ENCODE measurements at regions not wholly inside any gene's neighbourhood (a gene's known extent, or its start where the extent isn't known, plus 50 kb on each side); places are given as distances from the start of the nearest gene placed in this dataset.

- DNase-seq (ENCODE audit: extremely low read depth in 1 of 11, low read depth in 9 of 11, low spot score in 4 of 11), result no peak
These were observed 390.0 kb upstream of the RPS6KA3 start for GRCh38 chrX:20656721-20657120.

- DNase-seq (ENCODE audit: extremely low read depth in 1 of 11, low read depth in 9 of 11, low spot score in 4 of 11), result no peak
These were observed 387.9 kb upstream of the RPS6KA3 start for GRCh38 chrX:20654596-20655106.

- no peak for DNase-seq (ENCODE audit: extremely low read depth in 1 of 11, low read depth in 9 of 11, low spot score in 4 of 11)
These were observed 386.4 kb upstream of the RPS6KA3 start for GRCh38 chrX:20653070-20653469.

GRCh38 chrX:20641954-20642353 lies 375.2 kb upstream of the RPS6KA3 start:
- DNase-seq (ENCODE audit: extremely low read depth in 1 of 11, low read depth in 9 of 11, low spot score in 4 of 11), result no peak

- no peak for DNase-seq (ENCODE audit: extremely low read depth in 1 of 11, low read depth in 9 of 11, low spot score in 4 of 11)
These were observed 372.4 kb upstream of the RPS6KA3 start for GRCh38 chrX:20639115-20639514.

- no peak for DNase-seq (ENCODE audit: extremely low read depth in 1 of 11, low read depth in 9 of 11, low spot score in 4 of 11)
These were observed 370.6 kb upstream of the RPS6KA3 start for GRCh38 chrX:20637351-20637750.

GRCh38 chrX:20633451-20633850 lies 366.7 kb upstream of the RPS6KA3 start:
- DNase-seq (ENCODE audit: extremely low read depth in 1 of 11, low read depth in 9 of 11, low spot score in 4 of 11), result no peak

- DNase-seq (ENCODE audit: extremely low read depth in 1 of 11, low read depth in 9 of 11, low spot score in 4 of 11), result no peak
These were observed 356.7 kb upstream of the RPS6KA3 start for GRCh38 chrX:20623448-20623847.

- DNase-seq (ENCODE audit: extremely low read depth in 1 of 11, low read depth in 9 of 11, low spot score in 4 of 11), result no peak
These were observed 353.6 kb upstream of the RPS6KA3 start for GRCh38 chrX:20620306-20620705.

GRCh38 chrX:20609916-20610415 lies 343.3 kb upstream of the RPS6KA3 start:
- DNase-seq (ENCODE audit: extremely low read depth in 1 of 11, low read depth in 9 of 11, low spot score in 4 of 11), result no peak

- no peak for DNase-seq (ENCODE audit: extremely low read depth in 1 of 11, low read depth in 9 of 11, low spot score in 4 of 11)
These were observed 340.1 kb upstream of the RPS6KA3 start for GRCh38 chrX:20606831-20607230.

- DNase-seq (ENCODE audit: extremely low read depth in 1 of 11, low read depth in 9 of 11, low spot score in 4 of 11), result no peak
These were observed 330.1 kb upstream of the RPS6KA3 start for GRCh38 chrX:20596856-20597255.

GRCh38 chrX:20595928-20596575 lies 329.3 kb upstream of the RPS6KA3 start:
- no peak for DNase-seq (ENCODE audit: extremely low read depth in 1 of 11, low read depth in 9 of 11, low spot score in 4 of 11)

- no peak for DNase-seq (ENCODE audit: extremely low read depth in 1 of 11, low read depth in 9 of 11, low spot score in 4 of 11)
These were observed 328.3 kb upstream of the RPS6KA3 start for GRCh38 chrX:20594985-20595384.

- DNase-seq (ENCODE audit: extremely low read depth in 1 of 11, low read depth in 9 of 11, low spot score in 4 of 11), result no peak
These were observed 327.1 kb upstream of the RPS6KA3 start for GRCh38 chrX:20593836-20594235.

- no peak for DNase-seq (ENCODE audit: extremely low read depth in 1 of 11, low read depth in 9 of 11, low spot score in 4 of 11)
These were observed 326.7 kb upstream of the RPS6KA3 start for GRCh38 chrX:20593402-20593801.

- no peak for DNase-seq (ENCODE audit: extremely low read depth in 1 of 11, low read depth in 9 of 11, low spot score in 4 of 11)
These were observed 324.5 kb upstream of the RPS6KA3 start for GRCh38 chrX:20591246-20591645.

GRCh38 chrX:20585782-20586181 lies 319.1 kb upstream of the RPS6KA3 start:
- no peak for DNase-seq (ENCODE audit: extremely low read depth in 1 of 11, low read depth in 9 of 11, low spot score in 4 of 11)

GRCh38 chrX:20571611-20572010 lies 304.9 kb upstream of the RPS6KA3 start:
- DNase-seq (ENCODE audit: extremely low read depth in 1 of 11, low read depth in 9 of 11, low spot score in 4 of 11), result no peak

GRCh38 chrX:20567108-20567507 lies 300.4 kb upstream of the RPS6KA3 start:
- no peak for DNase-seq (ENCODE audit: extremely low read depth in 1 of 11, low read depth in 9 of 11, low spot score in 4 of 11)

GRCh38 chrX:20547611-20548051 lies 280.9 kb upstream of the RPS6KA3 start:
- DNase-seq (ENCODE audit: extremely low read depth in 1 of 11, low read depth in 9 of 11, low spot score in 4 of 11), result peak in 8 of 11 donors; percentile 24 to 58 (median 40)

Data from renal cortex interstitium (tissue), 11 donors.